ENCODE measurements at regions not wholly inside any gene's neighbourhood (a gene's known extent, or its start where the extent isn't known, plus 50 kb on each side); places are given as distances from the start of the nearest gene placed in this dataset.
"Not testable (repeated sequence)": the region's sequence is repeated elsewhere in the genome, so short reads cannot be mapped to it uniquely, and the experiment has no call there.

GRCh38 chr3:187855131-187855530 lies 109.9 kb upstream of the BCL6 start:
- DNase-seq, result no peak

DNA sequence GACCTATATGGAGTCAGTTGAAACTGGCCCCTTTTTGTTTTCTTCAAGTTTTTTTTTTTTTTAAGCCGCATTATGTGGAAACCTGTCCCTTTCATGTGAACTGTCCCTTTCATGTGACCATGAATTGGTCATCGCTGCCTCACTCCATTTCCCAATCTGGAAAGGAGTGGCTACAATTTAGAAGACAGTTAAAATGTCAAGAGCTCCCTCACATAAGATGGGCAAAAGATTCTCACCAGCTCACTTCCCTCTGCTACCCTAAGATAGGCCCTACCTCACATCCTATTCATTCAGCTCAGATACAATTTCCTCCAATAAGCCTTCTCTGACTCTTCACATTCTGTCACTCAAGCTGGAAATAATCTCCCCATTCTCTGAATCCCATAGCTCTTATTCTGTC lies 111.3 kb upstream of the BCL6 start:
- DNase-seq, result no peak

- DNase-seq, result no peak
These were observed 112.8 kb upstream of the BCL6 start for GRCh38 chr3:187858041-187858440.

GRCh38 chr3:187858711-187859110 lies 113.4 kb upstream of the BCL6 start:
- no peak for DNase-seq

GRCh38 chr3:187862701-187863277 lies 117.5 kb upstream of the BCL6 start:
- DNase-seq, result not testable (repeated sequence)

DNA sequence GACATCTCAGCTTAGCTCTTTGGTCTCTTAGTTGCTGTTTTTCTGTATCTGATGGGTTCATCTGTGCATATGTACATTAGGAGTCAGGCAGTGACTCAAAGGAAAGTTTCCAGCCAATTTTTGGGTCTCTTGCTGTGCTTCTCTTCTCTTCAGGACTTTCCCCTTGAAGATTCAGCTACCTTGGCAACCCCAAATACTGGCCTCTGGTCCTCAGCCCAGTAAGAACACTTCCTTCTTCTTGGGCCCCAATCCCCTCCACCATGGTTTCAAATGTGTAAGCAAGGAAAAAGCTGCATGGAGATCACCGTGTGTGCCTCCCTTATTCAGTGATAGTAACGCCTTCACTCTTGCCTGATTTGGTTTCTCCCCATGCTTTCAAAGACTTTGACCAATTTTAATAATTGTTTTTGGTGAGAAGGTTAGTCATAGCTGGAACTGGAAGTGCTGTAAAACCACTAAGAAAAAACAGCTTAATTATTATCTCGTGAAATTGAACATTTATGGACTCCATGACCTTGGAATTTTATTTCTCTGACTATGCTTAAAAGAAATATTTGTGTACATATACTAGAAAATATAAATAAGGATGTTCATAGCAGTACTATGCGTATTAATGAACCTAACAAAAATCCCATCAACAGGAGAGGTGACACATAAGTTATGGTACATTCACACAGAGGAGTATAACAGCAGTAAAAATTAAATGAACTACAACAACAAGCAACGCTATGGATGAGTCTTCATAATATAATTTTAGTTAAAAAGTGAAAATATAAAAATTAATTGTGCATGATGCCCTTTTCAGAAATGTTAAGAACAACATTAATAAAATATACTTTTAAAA lies 125.3 kb upstream of the BCL6 start:
- no peak for DNase-seq

- DNase-seq, result no peak
These were observed 125.9 kb upstream of the BCL6 start for GRCh38 chr3:187871204-187871591.

DNA sequence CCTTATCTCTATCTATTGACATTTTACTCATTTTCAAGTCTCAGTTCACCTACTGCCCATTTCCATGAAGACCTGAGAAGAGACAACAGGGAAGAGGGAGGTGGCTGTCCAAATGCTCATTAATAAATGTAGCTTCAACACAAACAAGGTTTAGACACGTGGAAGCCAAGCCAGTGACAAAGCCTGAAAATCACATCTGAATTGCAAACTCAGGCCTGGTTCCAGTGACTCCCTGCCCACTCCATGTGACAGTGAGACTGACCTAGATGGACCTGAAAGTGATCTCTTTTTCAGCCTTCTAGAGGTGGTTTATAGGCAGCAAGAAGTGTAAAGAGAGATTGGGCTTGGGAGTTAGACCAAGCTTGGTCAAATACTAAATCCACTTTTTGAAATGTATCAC lies 126.6 kb upstream of the BCL6 start:
- DNase-seq, result no peak

DNA sequence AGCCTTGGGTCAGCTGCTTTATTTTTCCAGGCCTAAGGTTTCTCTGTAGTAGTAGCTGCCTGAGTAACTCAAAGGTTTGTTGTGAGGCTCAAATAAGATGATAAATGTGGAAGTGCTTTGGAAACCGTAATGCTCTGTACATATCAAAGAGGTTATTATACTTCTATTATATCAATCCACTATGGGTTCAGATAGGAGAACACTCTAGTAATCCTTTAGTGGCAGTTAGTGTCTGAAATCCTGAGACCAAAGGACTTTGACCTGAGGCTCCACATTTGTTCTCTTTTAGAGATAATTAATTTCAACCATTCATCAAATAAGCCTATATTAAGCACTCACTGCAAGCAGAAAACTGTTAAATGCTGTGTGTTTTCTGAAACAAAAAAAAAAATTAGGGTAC lies 128.6 kb upstream of the BCL6 start:
- no peak for DNase-seq

DNA sequence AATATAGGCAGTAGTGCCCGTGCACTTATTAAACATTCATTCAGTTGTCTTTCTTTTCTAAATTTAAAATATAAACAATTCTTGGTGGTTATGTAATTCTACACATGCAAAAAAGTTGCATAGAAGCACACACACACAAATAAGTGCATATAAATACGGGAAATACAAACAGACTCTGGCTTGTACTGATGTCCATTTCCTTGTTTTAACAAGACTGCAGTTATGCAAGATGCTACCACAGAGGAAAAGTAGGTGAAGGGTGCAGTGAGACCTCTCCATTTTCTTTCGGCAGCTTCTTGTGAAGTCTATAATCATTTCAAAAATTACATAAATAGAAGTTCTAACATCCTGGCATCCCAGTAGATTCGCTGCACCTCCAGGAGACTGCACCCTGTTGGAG lies 130.6 kb upstream of the BCL6 start:
- no peak for DNase-seq

DNA sequence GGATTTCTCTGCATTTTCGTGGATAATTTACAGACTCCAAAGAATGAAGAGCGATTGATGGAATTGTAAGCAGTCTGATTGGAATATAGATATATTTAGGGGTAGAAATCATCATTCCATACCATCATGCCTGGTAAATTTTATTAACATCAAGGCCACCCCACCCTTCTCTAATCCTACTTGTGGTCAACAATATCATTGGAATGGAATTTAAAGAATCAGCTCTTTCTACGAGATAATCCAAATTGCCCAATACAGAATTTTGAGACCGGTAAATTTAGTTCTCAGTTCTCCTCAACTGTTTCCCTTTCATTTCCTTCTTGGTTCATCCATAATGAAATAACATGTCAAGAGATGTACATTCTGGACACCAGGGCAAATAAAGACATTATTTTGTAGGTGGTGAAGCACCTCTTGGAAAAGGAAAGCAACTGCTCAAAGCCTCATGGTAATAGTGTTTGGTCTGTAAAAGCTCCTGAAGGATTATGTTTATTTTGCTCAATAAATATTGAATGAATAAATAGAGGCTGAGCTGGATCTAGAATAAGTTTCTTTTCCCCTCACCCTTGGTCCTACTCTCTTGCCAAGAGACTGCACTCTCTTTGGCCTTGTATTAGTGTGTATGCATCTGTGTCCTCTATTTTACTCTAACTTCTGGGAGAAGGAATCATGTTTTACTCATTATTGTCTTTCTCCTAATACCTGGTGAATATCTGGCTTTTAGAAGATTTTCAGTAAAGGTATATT lies 133.7 kb upstream of the BCL6 start:
- peak; percentile 16 for DNase-seq

DNA sequence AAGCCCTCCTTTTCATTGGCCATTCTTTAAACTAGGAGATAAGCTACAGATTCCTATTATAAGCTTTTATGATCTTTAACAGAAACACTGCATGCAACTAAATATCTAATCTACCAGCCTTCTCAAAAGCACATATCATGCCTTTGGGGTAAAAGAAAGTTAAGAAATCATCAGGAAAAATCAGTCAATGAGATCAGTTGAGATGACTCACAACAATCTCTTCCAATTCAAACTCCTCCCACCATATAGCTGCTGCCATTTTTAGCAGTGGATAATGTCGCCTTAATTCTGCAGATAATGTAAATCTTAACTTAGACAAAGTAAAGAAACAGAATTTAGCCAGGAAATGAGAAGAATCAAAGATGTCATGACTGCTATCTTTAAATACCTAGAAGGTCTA lies 135.2 kb upstream of the BCL6 start:
- no peak for DNase-seq

GRCh38 chr3:187880851-187881250 lies 135.6 kb upstream of the BCL6 start:
- DNase-seq, result no peak

DNA sequence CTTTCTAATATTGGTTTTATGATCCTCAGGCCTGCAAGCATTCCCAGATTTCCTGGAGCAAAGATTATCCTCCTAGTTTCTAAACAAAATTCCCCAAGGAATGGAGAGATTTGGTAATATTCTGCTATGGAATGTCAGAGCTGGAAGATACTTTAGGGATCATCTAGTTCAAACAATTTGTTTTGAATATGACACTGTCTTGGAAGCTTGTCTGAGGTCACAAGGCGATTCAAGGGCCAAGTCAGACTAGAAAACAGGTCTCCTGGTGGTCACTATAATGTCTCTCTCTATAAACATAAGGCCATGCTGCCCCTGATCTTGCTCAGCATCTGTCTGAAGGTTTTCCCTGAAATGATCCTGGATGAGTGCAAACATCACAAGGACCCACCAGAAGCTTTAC lies 143.4 kb upstream of the BCL6 start:
- no peak for DNase-seq

DNA sequence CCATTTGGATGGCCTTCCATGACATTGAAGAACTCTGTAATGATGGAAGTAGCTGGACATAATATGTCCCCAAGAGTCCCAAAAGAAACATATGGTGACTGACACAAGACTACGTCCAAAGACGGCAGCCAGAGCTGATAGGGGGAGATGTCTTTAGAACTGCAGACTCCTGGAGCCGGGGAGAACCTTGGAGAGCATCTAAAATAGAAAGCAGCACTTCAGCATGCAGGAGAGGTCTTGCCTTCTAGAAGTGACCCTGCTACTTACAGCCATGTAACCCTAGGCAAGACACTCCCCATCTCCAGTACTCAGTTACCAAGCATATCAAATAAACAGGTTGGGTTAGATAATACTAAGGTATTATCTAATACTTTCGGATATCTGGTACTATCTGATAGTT lies 143.8 kb upstream of the BCL6 start:
- DNase-seq, result no peak

DNA sequence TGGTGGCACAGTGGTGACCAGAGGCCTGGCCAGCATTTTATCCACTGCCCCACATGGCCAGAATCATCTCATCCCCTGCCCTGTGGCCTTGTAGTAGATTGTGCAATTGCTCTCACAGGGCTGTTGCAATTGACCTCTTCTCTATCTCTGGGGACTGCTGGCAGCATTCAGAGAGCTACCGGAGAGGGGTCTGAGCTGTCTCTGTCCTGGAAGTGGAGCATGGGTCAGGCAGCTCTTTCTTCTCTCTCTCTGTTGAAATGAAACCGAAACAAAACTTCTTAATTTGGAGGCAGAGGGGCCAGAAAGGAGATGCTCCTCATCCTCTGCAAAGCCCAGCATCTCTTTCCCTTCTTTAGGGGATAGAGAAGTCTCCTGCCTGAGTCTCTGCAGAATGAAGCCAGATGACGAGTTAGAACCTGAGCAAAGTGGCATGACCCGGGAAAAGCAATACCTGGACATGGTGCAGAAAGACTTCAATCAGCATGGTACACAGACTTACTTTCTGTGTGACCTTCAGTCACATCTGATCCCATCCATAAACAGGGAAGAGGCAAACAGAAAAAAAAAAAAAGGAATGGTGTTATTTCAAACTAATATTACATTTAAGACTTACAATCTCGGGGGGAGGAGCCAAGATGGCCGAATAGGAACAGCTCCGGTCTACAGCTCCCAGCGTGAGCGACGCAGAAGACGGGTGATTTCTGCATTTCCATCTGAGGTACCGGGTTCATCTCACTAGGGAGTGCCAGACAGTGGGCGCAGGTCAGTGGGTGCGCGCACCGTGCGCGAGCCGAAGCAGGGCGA lies 144.5 kb upstream of the BCL6 start:
- DNase-seq, result no peak

GRCh38 chr3:187890405-187890752 lies 145.1 kb upstream of the BCL6 start:
- DNase-seq, result not testable (repeated sequence)

DNA sequence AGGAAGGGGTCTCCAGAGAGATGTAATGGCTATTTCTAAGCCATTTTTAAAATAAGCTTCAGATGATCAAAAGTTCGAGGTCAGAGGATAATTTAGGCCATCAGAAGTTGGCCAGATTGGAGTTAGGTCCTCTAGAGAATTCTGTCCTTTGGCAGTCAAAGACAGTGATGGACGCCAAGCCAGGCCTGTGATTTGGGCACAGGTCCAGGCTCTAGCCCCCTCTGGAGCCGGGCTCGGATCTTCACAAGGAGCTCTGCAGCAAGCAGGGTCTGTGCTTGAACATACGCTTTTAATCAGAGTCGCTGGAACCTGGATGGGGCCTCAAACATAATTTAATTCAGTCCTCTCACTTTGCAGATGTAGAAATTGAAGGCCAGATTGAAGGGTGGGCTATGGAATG lies 151.4 kb upstream of the BCL6 start:
- no peak for DNase-seq

DNA sequence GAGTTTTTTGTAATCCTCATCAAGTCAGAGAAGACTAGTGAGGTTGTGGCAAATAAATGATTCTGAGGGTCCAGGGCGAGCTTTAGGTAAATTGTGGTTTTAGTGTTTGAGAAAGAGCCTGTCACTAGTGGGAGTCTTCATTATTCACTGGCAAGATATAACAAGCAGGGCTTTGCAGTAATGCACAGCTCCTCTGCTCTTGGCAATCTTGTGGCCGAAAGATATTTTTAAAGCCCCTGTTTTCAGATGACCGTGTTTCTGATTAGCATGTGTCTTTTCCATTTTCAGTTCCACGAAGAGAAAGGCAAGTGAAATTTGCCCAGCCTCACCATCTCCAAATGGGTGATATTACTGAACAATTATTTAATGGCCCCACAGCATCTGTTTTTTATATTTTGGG lies 154.0 kb upstream of the BCL6 start:
- DNase-seq, result no peak

GRCh38 chr3:187900993-187901755 lies 155.9 kb upstream of the BCL6 start:
- peak; percentile 91 for DNase-seq

GRCh38 chr3:187902041-187902471 lies 156.8 kb upstream of the BCL6 start:
- no peak for DNase-seq

DNA sequence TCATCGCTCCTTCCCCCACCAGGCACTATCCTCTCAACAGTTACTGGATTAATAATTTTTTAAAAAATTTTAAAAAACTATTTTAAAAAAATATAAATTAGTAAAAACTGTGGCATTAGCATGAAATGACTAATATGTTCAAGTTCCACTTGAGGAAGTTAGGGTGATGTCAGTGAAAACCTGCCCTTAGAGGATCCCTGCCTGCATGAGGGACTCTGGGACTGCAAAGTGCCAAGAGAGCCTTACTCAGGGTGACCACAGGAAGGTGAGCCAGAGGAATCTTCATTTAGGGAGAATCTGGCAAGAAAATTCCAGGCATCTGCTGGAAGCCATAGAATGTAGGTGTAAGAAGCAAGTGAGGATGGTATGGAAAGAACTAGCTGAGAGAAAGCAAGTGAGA lies 157.7 kb upstream of the BCL6 start:
- no peak for DNase-seq

DNA sequence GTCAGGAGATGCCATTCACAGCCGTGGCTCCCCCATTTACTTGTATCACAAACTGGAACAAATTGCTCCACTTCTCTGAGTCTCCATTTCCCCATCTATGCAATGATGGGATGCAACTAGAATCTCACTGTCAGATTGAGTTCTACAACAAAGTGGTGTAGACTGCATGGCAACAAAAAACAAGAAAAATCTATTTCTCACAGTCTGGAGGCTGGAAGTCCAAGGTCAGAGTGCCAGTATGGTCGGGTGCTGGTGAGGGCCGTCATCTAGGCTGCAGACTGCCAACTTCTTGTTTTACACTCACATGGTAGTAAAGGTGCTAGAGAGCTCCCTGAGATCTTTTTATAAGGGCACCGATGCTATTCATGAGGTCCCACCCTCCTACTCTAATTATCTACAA lies 158.4 kb upstream of the BCL6 start:
- DNase-seq, result no peak
